Panc1 (cell line): ENCODE measurements at regions not wholly inside any gene's neighbourhood (a gene's known extent, or its start where the extent isn't known, plus 50 kb on each side); places are given as distances from the start of the nearest gene placed in this dataset.

Experiments used
- CTCF ChIP-seq: fragments of 450-650 bp; IDR thresholded peaks from 2 replicates; pipeline ENCODE4 v1.5.1; 2017; ENCODE audit warnings: mild to moderate bottlenecking
- POLR2AphosphoS5 ChIP-seq: IDR thresholded peaks from 2 replicates; pipeline ENCODE4 v1.6.1; 2012; ENCODE audit warnings: mild to moderate bottlenecking, low read depth, low read length, moderate library complexity
- SIN3A ChIP-seq: IDR thresholded peaks from 2 replicates; pipeline ENCODE4 v1.6.1; 2012; ENCODE audit warnings: low read depth, mild to moderate bottlenecking, low read length, moderate library complexity, borderline replicate concordance; ENCODE audit not compliant: insufficient read depth
- TCF7L2 ChIP-seq: IDR thresholded peaks from 2 replicates; pipeline ENCODE4 v1.6.1; 2011; ENCODE audit warnings: mild to moderate bottlenecking, low read depth, low read length, inconsistent platforms

GRCh38 chr4:103938488-103938887 is 218.7 kb upstream of the TACR3 start:
- TF ChIP-seq CTCF (no peak), TCF7L2 (no peak), POLR2AphosphoS5 (no peak), SIN3A (no peak)
